K562 (cell line): ENCODE measurements at regions not wholly inside any gene's neighbourhood (a gene's known extent, or its start where the extent isn't known, plus 50 kb on each side); places are given as distances from the start of the nearest gene placed in this dataset.

Experiments used
- ATAC-seq: fragments of 200-7000 bp; cut with Tn5 transposase; 3 replicates; pipeline ENCODE4 v1.9.1; 2020; ENCODE audit warnings: moderate library complexity
- BruUV-seq: library from RNA; stranded (reverse); fragments of 400-500 nt; replicated peaks from 2 replicates; lab custom pipeline; 2021; lab: Mats Ljungman, UMichigan
- CTCF ChIA-PET: fragments of 300-600 bp; formaldehyde crosslinking; extraction: SDS; loops from one replicate; lab custom pipeline; 2021; ENCODE audit warnings: low intra/inter-chr PET ratio; lab: Yijun Ruan, JAX
- POLR2A ChIA-PET: fragments of 300-600, 350-650 bp; sonication (Branson Sonifier 250); formaldehyde crosslinking; extraction: SDS; loops from one replicate; lab custom pipeline; 2021; ENCODE audit warnings: antibody characterized with exemption, inconsistent platforms; lab: Yijun Ruan, JAX
- DNase-seq, 4 experiments: peaks; one replicate each; pipeline versions ENCODE4 v3.0.0 to v3.0.0-alpha.2; 2011 to 2018; ENCODE audit warnings: low spot score in 3 of 4, mixed read lengths in 3 of 4; ENCODE audit errors: extremely low read depth in 1 of 4
- FAIRE-seq: peaks from 2 replicates; lab custom pipeline; 2011; peaks lifted over from hg19 to GRCh38; lab: Jason Lieb, UNC
- H2AFZ ChIP-seq: 2 replicates; pipeline ENCODE4 v1.6.0; 2011; ENCODE audit warnings: low read depth, low read length, control low read depth, inconsistent platforms
- H3K27ac ChIP-seq: fragments of 200-600 bp; 3 replicates; pipeline ENCODE4 v1.8.0; 2011; ENCODE audit warnings: low read depth, mild to moderate bottlenecking, control low read depth, inconsistent platforms, low read length, moderate library complexity, mixed read lengths; ENCODE audit errors: extremely low read depth
- H3K27me3 ChIP-seq, 2 experiments: fragments of 300-600 bp in 1 of 2; 2 replicates in 1 of 2; 3 replicates in 1 of 2; pipeline versions ENCODE4 v1.6.0 to v1.8.0; 2011; ENCODE audit warnings: inconsistent platforms in 2 of 2, low read length in 2 of 2, mild to moderate bottlenecking in 1 of 2, mixed read lengths in 1 of 2, moderate library complexity in 1 of 2; ENCODE audit not compliant: control insufficient read depth in 2 of 2, insufficient read depth in 2 of 2
- H3K36me3 ChIP-seq: fragments of 300-600 bp; 3 replicates; pipeline ENCODE4 v1.8.0; 2011; ENCODE audit warnings: mild to moderate bottlenecking, low read length, inconsistent platforms; ENCODE audit not compliant: control insufficient read depth, insufficient read depth
- H3K4me1 ChIP-seq, 2 experiments: fragments of 200-600 bp in 1 of 2; replicated peaks in 1 of 2; 2 replicates in 1 of 2; 3 replicates in 1 of 2; pipeline versions ENCODE4 v1.5.1 to v1.8.0; 2011; ENCODE audit warnings: inconsistent platforms in 2 of 2, low read length in 2 of 2, mild to moderate bottlenecking in 1 of 2, mixed read lengths in 1 of 2, moderate library complexity in 1 of 2; ENCODE audit not compliant: control insufficient read depth in 2 of 2, insufficient read depth in 2 of 2
- H3K4me2 ChIP-seq: 2 replicates; pipeline ENCODE4 v1.6.1; 2011; ENCODE audit warnings: low read length, control low read depth, inconsistent platforms, mixed read lengths; ENCODE audit not compliant: insufficient read depth
- H3K4me3 ChIP-seq: fragments of 200-600 bp; sonication (generic), shearing (Covaris generic); 2 replicates; pipeline ENCODE4 v1.5.1; 2016; ENCODE audit warnings: control low read depth, inconsistent platforms
- H3K79me2 ChIP-seq: fragments of 200-600 bp; 3 replicates; pipeline ENCODE4 v1.8.0; 2011; ENCODE audit warnings: low read length, inconsistent platforms; ENCODE audit not compliant: control insufficient read depth, insufficient read depth
- H3K9ac ChIP-seq, 2 experiments: 2 replicates each; pipeline versions ENCODE4 v1.6.0 to v1.6.1; 2011; ENCODE audit warnings: low read depth in 2 of 2, low read length in 2 of 2, control low read depth in 1 of 2, inconsistent platforms in 1 of 2, mild to moderate bottlenecking in 1 of 2, mixed read lengths in 1 of 2; ENCODE audit not compliant: insufficient read depth in 1 of 2
- H3K9me1 ChIP-seq: one replicate; pipeline ENCODE4 v1.6.0; 2011; ENCODE audit warnings: inconsistent platforms, mild to moderate bottlenecking, low read length, moderate library complexity; ENCODE audit not compliant: control insufficient read depth, insufficient read depth
- H3K9me3 ChIP-seq: replicated peaks from 2 replicates; pipeline ENCODE4 v1.5.1; 2011; ENCODE audit warnings: low read depth, low read length, inconsistent platforms; ENCODE audit not compliant: control insufficient read depth, insufficient read depth
- H4K20me1 ChIP-seq: replicated peaks from 2 replicates; pipeline ENCODE4 v1.6.1; 2011; ENCODE audit warnings: low read length, inconsistent platforms, mixed read lengths; ENCODE audit not compliant: control insufficient read depth, insufficient read depth
- POLR2AphosphoS5 ChIP-seq: IDR thresholded peaks from 2 replicates; pipeline ENCODE4 v1.6.1; 2011; ENCODE audit warnings: mild to moderate bottlenecking, low read depth, low read length, moderate library complexity; ENCODE audit not compliant: control insufficient read depth, insufficient read depth
- PRMT5 ChIP-seq: sonication (generic); formaldehyde crosslinking; IDR thresholded peaks from 2 replicates; pipeline ENCODE4 v1.5.0; 2020; ENCODE audit warnings: missing genetic modification reagents
- SMARCE1 ChIP-seq: fragments of 450-650 bp; IDR thresholded peaks from 2 replicates; pipeline ENCODE4 v1.7.1; 2016; ENCODE audit warnings: mild to moderate bottlenecking
- STAG1 ChIP-seq: sonication (generic); formaldehyde crosslinking; IDR thresholded peaks from 2 replicates; pipeline ENCODE4 v1.5.0; 2020; ENCODE audit warnings: missing genetic modification reagents, borderline replicate concordance
- ZBTB2 ChIP-seq: fragments of 450-650 bp; IDR thresholded peaks from 2 replicates; pipeline ENCODE4 v1.6.1; 2016; ENCODE audit warnings: antibody characterized with exemption
- ZNF217 ChIP-seq: sonication (generic); formaldehyde crosslinking; IDR thresholded peaks from 2 replicates; pipeline ENCODE4 v1.8.0; 2022; ENCODE audit warnings: mild to moderate bottlenecking, missing genetic modification reagents
- ZNF232 ChIP-seq: sonication (generic); formaldehyde crosslinking; IDR thresholded peaks from 2 replicates; pipeline ENCODE4 v1.8.0; 2022; ENCODE audit warnings: mild to moderate bottlenecking, missing genetic modification reagents
- WGBS: fragments of 100-300 bp; shearing (Covaris generic); methylation state at CpG from one replicate; pipeline ENCODE4 v1.1.6; 2016; ENCODE audit warnings: low coverage, mixed read lengths; ENCODE audit not compliant: insufficient coverage; ENCODE audit errors: missing lambda C conversion rate; 5-methylcytosine and 5-hydroxymethylcytosine counted together
- in situ Hi-C: fragments of 300-500 bp; cut with MboI; formaldehyde crosslinking; loops from 4 replicates; pipeline ENCODE4 v1.15.0; 2018; ENCODE audit warnings: inconsistent platforms, mixed read lengths
- intact Hi-C: fragments of 100-400 bp; cut with micrococcal nuclease; formaldehyde crosslinking; loops from 2 replicates; pipeline ENCODE4 v1.14.2; 2022

GRCh38 chr13:104798486-104798885 is 1732.3 kb upstream of the SLC10A2 start (continued):
- TF ChIP-seq POLR2AphosphoS5 (no peak), ZBTB2 (no peak), ZNF232 (CRISPR knock-in tag) (no peak), SMARCE1 (no peak), PRMT5 (CRISPR knock-in tag) (no peak)
- TF ChIP-seq, all 486 proteins: peak for 0

GRCh38 chr13:104796581-104796980 is 1730.4 kb upstream of the SLC10A2 start:
- no TSS peak for BruUV-seq

More at GRCh38 chr13:104796581-104796980, 1730.4 kb upstream of the SLC10A2 start:
- Histone ChIP-seq H3K79me2 (no peaks in the 10 kb centered on the region), H3K27me3 (no peaks in the 10 kb centered on the region), H3K4me2 (no peak overlapping the region), H3K4me3 (no peak overlapping the region), H3K27ac (no peak overlapping the region), H2AFZ (no peak overlapping the region), H3K4me1 (no peaks in the 10 kb centered on the region), H3K9me3 (no peaks in the 10 kb centered on the region), H4K20me1 (no peaks in the 10 kb centered on the region), H3K9ac (no peak overlapping the region), H3K36me3 (no peaks in the 10 kb centered on the region), H3K9me1 (no peaks in the 10 kb centered on the region)
- intact Hi-C loops, result no loop called here
- DNase-seq, result no peak
- in situ Hi-C loops, result no loop called here
- ChIA-PET CTCF (no interaction called here), POLR2A (no interaction called here)
- ATAC-seq, result no peak
- whole genome bisulfite sequencing, result 0% methylated on average over 2 of the region's 2 CpGs
- TF ChIP-seq STAG1 (no peak), ZNF217 (no peak)
- no peak for FAIRE-seq
